Tibial artery (tissue), 4 donors: ENCODE measurements at regions not wholly inside any gene's neighbourhood (a gene's known extent, or its start where the extent isn't known, plus 50 kb on each side); places are given as distances from the start of the nearest gene placed in this dataset.

ENCODE experiments used
- DNase-seq, 2 donors: peaks; one replicate each; pipeline ENCODE4 v3.0.0-alpha.2; 2019
- H3K27ac ChIP-seq, 2 donors: fragments of 200-600 bp; sonication (generic) in 1 of 2; 1 replicate in 1 of 2; 2 replicates in 1 of 2; pipeline ENCODE4 v1.5.1; 2018 to 2019; ENCODE audit warnings: mild to moderate bottlenecking in 1 of 2
- H3K27me3 ChIP-seq, 2 donors: fragments of 200-600 bp; sonication (generic) in 1 of 2; one replicate each; pipeline versions ENCODE4 v1.5.1 to v1.6.0; 2016 to 2019
- H3K36me3 ChIP-seq, 3 donors: fragments of 200-600 bp; sonication (generic) in 2 of 3; one replicate each; pipeline ENCODE4 v1.5.1; 2016 to 2019; ENCODE audit warnings: mild to moderate bottlenecking in 2 of 3
- H3K4me1 ChIP-seq, 4 donors: fragments of 200-600 bp; sonication (generic) in 2 of 4; 1 replicate in 3 of 4; 2 replicates in 1 of 4; pipeline ENCODE4 v1.5.1; 2016 to 2019
- H3K4me3 ChIP-seq, 2 donors: fragments of 200-600 bp; sonication (generic) in 1 of 2; 1 replicate in 1 of 2; 2 replicates in 1 of 2; pipeline ENCODE4 v1.5.1; 2018 to 2019; ENCODE audit warnings: mild to moderate bottlenecking in 2 of 2
- H3K9me3 ChIP-seq, 3 donors: fragments of 200-600 bp; sonication (generic) in 1 of 3; one replicate each; pipeline ENCODE4 v1.5.1; 2016 to 2019
- CTCF ChIP-seq, 2 experiments: fragments of 200-600 bp in 1 of 2; fragments of 450-650 bp in 1 of 2; IDR thresholded peaks; one replicate each; pipeline ENCODE4 v1.5.1; 2017 to 2019; ENCODE audit warnings: antibody characterized with exemption in 2 of 2, mild to moderate bottlenecking in 1 of 2, moderate library complexity in 1 of 2
- intact Hi-C: fragments of 100-400 bp; cut with DNase I; formaldehyde crosslinking; loops from one replicate; pipeline ENCODE4 v1.15.0; 2023; ENCODE audit warnings: low total_unique reads

DNA sequence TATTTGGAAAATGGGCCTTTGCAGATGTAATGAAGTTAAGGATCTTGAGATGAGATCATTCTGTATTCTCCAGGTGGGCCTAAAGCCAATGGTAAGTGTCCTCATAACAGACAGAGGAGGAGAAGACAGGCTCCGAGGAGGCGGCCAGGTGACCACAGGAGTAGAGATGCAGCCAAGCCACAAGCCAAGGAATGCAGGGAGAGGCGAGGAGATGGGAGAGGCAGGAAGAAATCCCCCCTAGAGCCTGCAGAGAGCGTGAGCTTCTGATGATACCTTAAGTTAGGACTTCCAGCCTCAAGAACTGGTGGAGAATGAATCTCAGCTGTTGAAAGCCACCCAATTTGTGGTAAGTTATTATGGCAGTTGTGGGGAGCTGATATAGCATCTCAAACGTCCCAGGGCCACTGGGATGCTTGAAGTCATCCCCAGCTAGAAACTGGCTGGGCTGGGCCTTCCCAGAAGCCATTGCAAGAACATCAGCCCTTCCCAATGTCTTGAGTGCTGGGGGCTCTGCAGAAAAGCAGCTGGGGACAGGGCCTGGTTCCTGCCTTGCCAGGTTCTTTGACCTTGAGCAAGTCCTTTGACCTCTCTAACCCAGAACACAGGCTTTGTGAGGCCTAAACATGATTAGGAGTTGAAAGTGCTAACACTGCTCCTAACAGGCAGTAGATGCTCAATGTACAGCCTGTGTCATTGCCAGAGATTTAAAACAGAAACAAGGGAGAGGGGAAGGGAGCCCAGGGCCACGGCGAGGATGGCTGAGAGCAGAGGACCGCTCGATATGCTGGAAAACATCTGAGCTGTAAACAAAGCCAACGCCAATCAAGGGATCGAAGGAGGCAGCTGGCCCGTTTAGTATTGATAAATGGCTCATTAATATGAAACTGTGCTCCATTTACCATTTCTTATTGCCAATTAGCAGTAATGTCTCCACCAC lies 632.3 kb downstream of the TBC1D22A start:
- intact Hi-C loops, result no loop called here
- no peaks in the 10 kb centered on the region for H3K9me3 ChIP-seq
- H3K4me3 ChIP-seq, result no peak overlapping the region
- TF ChIP-seq CTCF (IDR thresholded peaks at IDR 0.05), result no peak
- no peak overlapping the region for H3K27ac ChIP-seq
- peak in 1 of 2 donors; percentile 35 for DNase-seq
- H3K4me1 ChIP-seq, result no peaks in the 10 kb centered on the region
- H3K36me3 ChIP-seq, result no peaks in the 10 kb centered on the region
- peaks cover 0 to 10% of the 10 kb centered on the region in 2 donors for H3K27me3 ChIP-seq

DNA sequence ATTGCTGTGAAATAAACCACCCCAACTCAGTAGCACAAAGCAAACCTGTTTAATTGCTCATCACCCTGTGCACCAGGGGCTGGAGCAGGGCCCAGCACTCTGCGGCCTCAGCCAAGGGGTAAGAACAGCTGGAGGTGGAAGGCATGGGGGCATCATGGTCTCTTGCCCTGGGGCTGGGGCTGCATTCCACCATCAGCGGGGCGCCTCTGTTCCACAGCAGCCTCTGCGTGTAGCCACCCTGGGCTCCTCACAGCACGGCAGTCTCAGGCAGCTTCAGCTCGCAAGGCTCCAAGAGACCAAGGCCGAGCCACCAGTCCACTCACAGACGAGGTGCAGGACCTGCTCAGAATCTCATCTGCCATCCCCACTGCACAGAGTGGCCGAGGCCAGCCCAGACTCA lies 630.7 kb downstream of the TBC1D22A start:
- intact Hi-C loops, result no loop called here
- no peaks in the 10 kb centered on the region for H3K9me3 ChIP-seq
- no peak for TF ChIP-seq CTCF (IDR thresholded peaks at IDR 0.05)
- no peaks in the 10 kb centered on the region for H3K4me1 ChIP-seq
- H3K36me3 ChIP-seq, result no peaks in the 10 kb centered on the region
- H3K27ac ChIP-seq, result no peak overlapping the region
- peaks cover 0 to 11% of the 10 kb centered on the region in 2 donors for H3K27me3 ChIP-seq
- DNase-seq, result peak in 1 of 2 donors; percentile 11
- H3K4me3 ChIP-seq, result no peak overlapping the region

DNA sequence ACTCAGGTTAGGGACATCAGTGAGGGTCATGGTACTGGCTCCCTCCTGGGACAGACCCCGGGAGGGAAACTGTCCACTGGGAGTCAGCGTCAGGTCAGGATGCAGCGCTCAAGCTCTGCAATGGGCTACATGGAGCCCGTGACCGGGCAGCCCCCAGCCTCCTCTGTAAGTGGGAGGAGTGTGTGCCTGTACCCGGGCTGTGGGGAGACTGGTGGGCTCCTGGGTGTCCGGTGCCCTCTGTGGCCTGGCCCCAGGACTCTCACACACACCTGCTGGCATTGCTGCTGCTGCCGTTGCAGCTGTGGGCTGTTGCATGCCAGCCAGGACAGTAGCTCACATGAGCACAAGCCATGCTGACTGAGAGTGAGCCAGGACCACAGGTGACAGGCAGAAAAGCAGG lies 630.3 kb downstream of the TBC1D22A start:
- no peak for TF ChIP-seq CTCF (IDR thresholded peaks at IDR 0.05)
- DNase-seq, result peak in 1 of 2 donors; percentile 7
- Histone ChIP-seq H3K4me3 (no peak overlapping the region), H3K36me3 (no peaks in the 10 kb centered on the region), H3K27me3 (peaks cover 0 to 16% of the 10 kb centered on the region in 2 donors), H3K27ac (no peak overlapping the region), H3K9me3 (no peaks in the 10 kb centered on the region), H3K4me1 (no peaks in the 10 kb centered on the region)
- intact Hi-C loops, result no loop called here

- Histone ChIP-seq H3K4me1 (no peaks in the 10 kb centered on the region), H3K9me3 (no peaks in the 10 kb centered on the region), H3K4me3 (no peak overlapping the region), H3K36me3 (no peaks in the 10 kb centered on the region), H3K27me3 (peaks cover 0 to 17% of the 10 kb centered on the region in 2 donors), H3K27ac (no peak overlapping the region)
- DNase-seq, result no peak
- TF ChIP-seq CTCF (IDR thresholded peaks at IDR 0.05), result no peak
- intact Hi-C loops, result no loop called here
These were observed 629.6 kb downstream of the TBC1D22A start for GRCh38 chr22:47392054-47392347.

- no peaks in the 10 kb centered on the region for H3K36me3 ChIP-seq
- no peak for TF ChIP-seq CTCF (IDR thresholded peaks at IDR 0.05)
- no peaks in the 10 kb centered on the region for H3K9me3 ChIP-seq
- H3K27me3 ChIP-seq, result peaks cover 0 to 21% of the 10 kb centered on the region in 2 donors
- no peak for DNase-seq
- no peak overlapping the region for H3K4me3 ChIP-seq
- intact Hi-C loops, result no loop called here
- H3K27ac ChIP-seq, result no peak overlapping the region
- no peaks in the 10 kb centered on the region for H3K4me1 ChIP-seq
These were observed 629.0 kb downstream of the TBC1D22A start for GRCh38 chr22:47391169-47392053.
